NCI-H524 treated with DMSO at 0.1 percent for 48 hours (cell line): ENCODE measurements at regions not wholly inside any gene's neighbourhood (a gene's known extent, or its start where the extent isn't known, plus 50 kb on each side); places are given as distances from the start of the nearest gene placed in this dataset.
"Not testable (repeated sequence)": the region's sequence is repeated elsewhere in the genome, so short reads cannot be mapped to it uniquely, and the experiment has no call there.

Experiments used
- DNase-seq: peaks from one replicate; lab custom pipeline; 2025; lab: John Stamatoyannopoulos, UW

- no peak for DNase-seq
Measured at GRCh38 chr12:3367750-3368444, 123.1 kb upstream of the PRMT8 start.

GRCh38 chr12:3371018-3371417, 120.0 kb upstream of the PRMT8 start:
- DNase-seq: no peak

GRCh38 chr12:3375326-3375725, 115.7 kb upstream of the PRMT8 start:
- no peak for DNase-seq

- no peak for DNase-seq
Measured at GRCh38 chr12:3376779-3377455, 114.1 kb upstream of the PRMT8 start.

GRCh38 chr12:3378655-3379054, 112.3 kb upstream of the PRMT8 start:
- no peak for DNase-seq

GRCh38 chr12:3379079-3379478, 111.9 kb upstream of the PRMT8 start:
- no peak for DNase-seq

GRCh38 chr12:3380200-3381043, 110.6 kb upstream of the PRMT8 start:
- DNase-seq: no peak

GRCh38 chr12:3381059-3382047, 109.7 kb upstream of the PRMT8 start:
- no peak for DNase-seq

GRCh38 chr12:3389986-3390385, 101.0 kb upstream of the PRMT8 start:
- DNase-seq: no peak

- not testable (repeated sequence) for DNase-seq
Measured at GRCh38 chr12:3397596-3397995, 93.4 kb upstream of the PRMT8 start.

GRCh38 chr12:3398196-3398789, 92.7 kb upstream of the PRMT8 start:
- DNase-seq: no peak

GRCh38 chr12:3405821-3406220, 85.2 kb upstream of the PRMT8 start:
- DNase-seq: no peak

GRCh38 chr12:3407723-3408122, 83.3 kb upstream of the PRMT8 start:
- DNase-seq: no peak

GRCh38 chr12:3409662-3410061, 81.3 kb upstream of the PRMT8 start:
- no peak for DNase-seq

GRCh38 chr12:3416159-3416558, 74.8 kb upstream of the PRMT8 start:
- no peak for DNase-seq

- no peak for DNase-seq
Measured at GRCh38 chr12:3416670-3417069, 74.3 kb upstream of the PRMT8 start.

- DNase-seq: no peak
Measured at GRCh38 chr12:3417113-3417512, 73.9 kb upstream of the PRMT8 start.

- DNase-seq: no peak
Measured at GRCh38 chr12:3417937-3418462, 73.0 kb upstream of the PRMT8 start.

GRCh38 chr12:3418609-3419390, 72.2 kb upstream of the PRMT8 start:
- no peak for DNase-seq

- no peak for DNase-seq
Measured at GRCh38 chr12:3419558-3419957, 71.4 kb upstream of the PRMT8 start.
